Hepatocyte (in vitro differentiated cells): ENCODE measurements at regions not wholly inside any gene's neighbourhood (a gene's known extent, or its start where the extent isn't known, plus 50 kb on each side); places are given as distances from the start of the nearest gene placed in this dataset.

Source experiments
- CTCF ChIP-seq: fragments of 200-600 bp; sonication (generic); IDR thresholded peaks from 2 replicates; pipeline ENCODE4 v1.5.1; 2016; ENCODE audit warnings: antibody characterized with exemption, mild to moderate bottlenecking; ENCODE audit not compliant: poor library complexity
- EZH2 ChIP-seq: fragments of 200-600 bp; sonication (generic); IDR thresholded peaks from 2 replicates; pipeline ENCODE4 v1.6.1; 2016; ENCODE audit warnings: antibody characterized with exemption, mild to moderate bottlenecking, borderline replicate concordance

GRCh38 chr12:103241184-103241583 lies 254.6 kb downstream of the C12orf42 start:
- no peak for TF ChIP-seq CTCF
- no peak for TF ChIP-seq EZH2
